ENCODE measurements at regions not wholly inside any gene's neighbourhood (a gene's known extent, or its start where the extent isn't known, plus 50 kb on each side); places are given as distances from the start of the nearest gene placed in this dataset.

DNA sequence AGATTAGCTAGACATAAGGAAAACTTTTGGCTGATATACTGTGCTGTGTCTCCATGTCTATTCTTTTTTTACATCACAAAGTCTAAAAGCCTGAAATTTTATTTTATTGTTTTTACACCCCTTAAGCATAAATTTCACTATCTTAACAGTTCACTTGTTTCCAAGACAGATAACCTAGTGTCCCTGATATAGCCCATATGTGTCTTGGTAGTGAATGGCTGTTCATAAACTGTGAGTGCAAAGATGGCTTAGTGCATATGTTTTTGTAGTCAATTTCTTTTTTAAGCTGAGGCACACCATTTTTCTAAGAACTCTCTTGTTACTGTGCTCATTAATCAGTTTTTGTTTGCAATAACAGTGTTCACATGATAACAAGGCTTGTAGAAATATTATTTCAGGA, 381.1 kb downstream of the OXSM start:
- H3K36me3 ChIP-seq (ENCODE audit: control insufficient read depth, insufficient read depth, low read length), result no peaks in the 10 kb centered on the region
- H3K9ac ChIP-seq, result no peak overlapping the region
- no peak overlapping the region for H2AFZ ChIP-seq
- no peak for TF ChIP-seq CTCF (IDR thresholded peaks at IDR 0.05)
- no peak overlapping the region for H3K4me2 ChIP-seq (ENCODE audit: low read length)
- no peak overlapping the region for H3K27ac ChIP-seq
- no peak overlapping the region for H3K4me3 ChIP-seq (ENCODE audit: low read depth, low read length)
- H3K9me3 ChIP-seq (ENCODE audit: control insufficient read depth, low read length), result no peaks in the 10 kb centered on the region
- no peaks in the 10 kb centered on the region for H3K27me3 ChIP-seq (ENCODE audit: control insufficient read depth, insufficient read depth, low read length)
- no peaks in the 10 kb centered on the region for H3K4me1 ChIP-seq
- H3K79me2 ChIP-seq, result no peaks in the 10 kb centered on the region

GRCh38 chr3:26191556-26191955, 401.7 kb downstream of the OXSM start:
- no peaks in the 10 kb centered on the region for H3K4me1 ChIP-seq
- H2AFZ ChIP-seq, result no peak overlapping the region
- no peak overlapping the region for H3K27ac ChIP-seq
- no peaks in the 10 kb centered on the region for H3K79me2 ChIP-seq
- H3K9ac ChIP-seq, result no peak overlapping the region
- H3K36me3 ChIP-seq (ENCODE audit: control insufficient read depth, insufficient read depth, low read length), result no peaks in the 10 kb centered on the region
- no peak for TF ChIP-seq CTCF (IDR thresholded peaks at IDR 0.05)
- no peaks in the 10 kb centered on the region for H3K9me3 ChIP-seq (ENCODE audit: control insufficient read depth, low read length)
- H3K4me3 ChIP-seq (ENCODE audit: low read depth, low read length), result no peak overlapping the region
- H3K27me3 ChIP-seq (ENCODE audit: control insufficient read depth, insufficient read depth, low read length), result no peaks in the 10 kb centered on the region
- no peak overlapping the region for H3K4me2 ChIP-seq (ENCODE audit: low read length)

DNA sequence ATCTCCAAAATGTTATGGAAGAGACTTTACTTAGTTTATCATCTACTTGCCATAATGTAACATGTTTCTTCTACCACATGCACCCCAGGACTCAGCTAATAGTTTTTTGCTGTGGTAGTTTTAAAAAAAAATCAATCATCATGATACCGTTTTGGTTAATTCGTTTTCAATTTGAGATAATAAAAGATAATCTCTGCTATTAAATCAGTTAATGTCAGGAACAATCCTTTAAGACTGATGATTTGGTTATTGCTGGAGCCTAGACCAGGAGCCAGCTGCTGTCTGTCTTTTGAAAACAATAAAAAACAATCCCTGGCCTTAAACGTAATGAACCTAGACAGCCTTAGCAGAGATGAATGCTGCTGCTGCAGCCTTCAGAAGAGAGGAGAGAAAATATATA, 403.7 kb downstream of the OXSM start:
- H3K9ac ChIP-seq, result no peak overlapping the region
- no peaks in the 10 kb centered on the region for H3K36me3 ChIP-seq (ENCODE audit: control insufficient read depth, insufficient read depth, low read length)
- no peak for TF ChIP-seq CTCF (IDR thresholded peaks at IDR 0.05)
- no peaks in the 10 kb centered on the region for H3K79me2 ChIP-seq
- H3K4me1 ChIP-seq, result no peaks in the 10 kb centered on the region
- H3K9me3 ChIP-seq (ENCODE audit: control insufficient read depth, low read length), result no peaks in the 10 kb centered on the region
- no peak overlapping the region for H3K27ac ChIP-seq
- no peak overlapping the region for H2AFZ ChIP-seq
- no peak overlapping the region for H3K4me3 ChIP-seq (ENCODE audit: low read depth, low read length)
- no peak overlapping the region for H3K4me2 ChIP-seq (ENCODE audit: low read length)
- no peaks in the 10 kb centered on the region for H3K27me3 ChIP-seq (ENCODE audit: control insufficient read depth, insufficient read depth, low read length)

DNA sequence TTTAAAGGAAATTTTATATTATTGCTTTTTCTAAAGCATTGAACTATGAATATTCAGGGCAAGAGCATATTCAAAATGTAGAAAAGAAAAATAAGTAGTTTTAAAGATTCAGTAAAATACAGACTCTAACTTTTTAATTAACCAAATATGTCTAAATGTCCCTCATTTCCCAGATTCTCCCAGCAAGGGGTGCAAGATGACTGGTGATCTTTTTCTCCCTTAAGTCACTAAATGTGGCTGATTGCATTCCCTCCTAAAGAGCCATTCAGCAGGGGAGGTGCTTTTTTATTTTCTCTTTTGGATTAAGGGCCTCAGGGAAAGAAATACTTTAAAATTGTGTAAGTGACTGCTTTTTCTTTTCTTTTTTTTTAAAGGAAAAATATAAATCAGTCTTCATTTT, 406.9 kb downstream of the OXSM start:
- no peaks in the 10 kb centered on the region for H3K9me3 ChIP-seq (ENCODE audit: control insufficient read depth, low read length)
- H3K27me3 ChIP-seq (ENCODE audit: control insufficient read depth, insufficient read depth, low read length), result no peaks in the 10 kb centered on the region

More for the DNA sequence above, 406.9 kb downstream of the OXSM start:
- TF ChIP-seq CTCF (IDR thresholded peaks at IDR 0.05), result no peak
- H3K4me3 ChIP-seq (ENCODE audit: low read depth, low read length), result no peak overlapping the region
- no peak overlapping the region for H3K9ac ChIP-seq
- H3K79me2 ChIP-seq, result no peaks in the 10 kb centered on the region
- no peak overlapping the region for H3K27ac ChIP-seq
- no peaks in the 10 kb centered on the region for H3K36me3 ChIP-seq (ENCODE audit: control insufficient read depth, insufficient read depth, low read length)
- no peaks in the 10 kb centered on the region for H3K4me1 ChIP-seq
- H3K4me2 ChIP-seq (ENCODE audit: low read length), result no peak overlapping the region
- no peak overlapping the region for H2AFZ ChIP-seq

Data from parathyroid adenoma (tissue), 2 donors.